RPMI7951 (cell line): ENCODE measurements at regions not wholly inside any gene's neighbourhood (a gene's known extent, or its start where the extent isn't known, plus 50 kb on each side); places are given as distances from the start of the nearest gene placed in this dataset.
"Not testable (repeated sequence)": the region's sequence is repeated elsewhere in the genome, so short reads cannot be mapped to it uniquely, and the experiment has no call there.

Source experiments
- DNase-seq: peaks from one replicate; pipeline ENCODE4 v3.0.0-alpha.2; 2012; ENCODE audit warnings: low read depth

GRCh38 chr13:103694033-103694432 lies 627.8 kb upstream of the SLC10A2 start:
- no peak for DNase-seq

GRCh38 chr13:103692442-103692841 lies 626.2 kb upstream of the SLC10A2 start:
- no peak for DNase-seq

GRCh38 chr13:103676329-103676728 lies 610.1 kb upstream of the SLC10A2 start:
- no peak for DNase-seq

- no peak for DNase-seq
Measured at GRCh38 chr13:103671547-103671946, 605.3 kb upstream of the SLC10A2 start.

GRCh38 chr13:103663996-103664395 lies 597.8 kb upstream of the SLC10A2 start:
- DNase-seq: no peak

DNA sequence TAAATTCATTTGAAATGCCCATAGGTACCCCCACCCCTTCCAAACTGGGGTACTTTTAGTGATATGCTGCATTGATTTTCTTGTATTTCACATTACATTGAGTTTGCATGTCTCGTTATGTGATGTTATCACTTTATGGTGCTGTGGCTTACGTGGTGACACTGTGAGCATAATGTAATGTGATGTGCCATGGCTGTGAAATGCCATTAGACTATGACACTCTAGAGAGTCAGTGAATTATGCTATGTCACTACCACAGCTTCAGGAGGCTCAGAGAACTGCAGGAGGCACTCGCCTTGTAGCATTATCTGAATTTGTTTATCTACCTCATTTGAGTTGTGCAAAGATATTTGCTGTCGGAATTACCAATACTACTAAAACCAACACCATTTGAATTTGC lies 590.1 kb upstream of the SLC10A2 start:
- DNase-seq: no peak

GRCh38 chr13:103640606-103641005 lies 574.4 kb upstream of the SLC10A2 start:
- no peak for DNase-seq

DNA sequence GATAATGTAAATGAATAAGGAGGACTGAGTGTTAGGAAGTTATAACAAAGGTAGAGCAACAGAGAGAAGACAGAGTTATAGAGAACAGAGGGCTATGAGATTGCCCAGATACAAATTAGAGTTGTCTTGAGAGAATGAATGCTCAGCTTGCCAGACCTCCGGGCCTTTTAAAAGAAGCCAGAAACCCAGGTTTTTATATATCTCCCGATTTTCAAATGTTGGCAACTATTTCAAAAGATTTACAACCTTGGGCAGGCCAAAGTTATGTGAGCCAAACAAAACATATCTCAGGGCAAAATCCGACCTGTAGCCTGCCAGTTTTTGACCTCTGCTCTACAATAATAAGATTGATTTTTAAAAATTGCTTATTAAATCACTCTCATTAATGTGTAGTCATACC lies 573.1 kb upstream of the SLC10A2 start:
- DNase-seq: no peak

GRCh38 chr13:103638706-103639105 lies 572.5 kb upstream of the SLC10A2 start:
- no peak for DNase-seq

DNA sequence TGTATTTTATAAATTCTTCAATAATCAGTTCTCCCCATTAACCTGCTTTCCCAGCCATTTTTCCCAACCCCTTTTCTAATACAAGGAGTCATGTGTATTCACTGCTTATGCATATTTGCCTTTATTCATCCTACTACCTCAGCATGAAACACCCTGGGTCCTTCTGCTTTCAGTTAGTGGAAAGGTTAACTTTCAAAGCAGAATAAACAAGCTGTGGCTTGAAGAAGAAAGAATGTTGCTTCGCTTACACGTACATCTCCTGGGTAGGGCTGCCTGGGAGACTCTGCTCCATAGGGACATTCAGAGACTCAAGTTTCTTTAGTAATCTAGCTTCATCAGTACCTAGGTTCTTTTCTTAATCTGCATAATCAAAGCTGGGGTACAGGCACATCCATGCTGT lies 567.8 kb upstream of the SLC10A2 start:
- DNase-seq: no peak

DNA sequence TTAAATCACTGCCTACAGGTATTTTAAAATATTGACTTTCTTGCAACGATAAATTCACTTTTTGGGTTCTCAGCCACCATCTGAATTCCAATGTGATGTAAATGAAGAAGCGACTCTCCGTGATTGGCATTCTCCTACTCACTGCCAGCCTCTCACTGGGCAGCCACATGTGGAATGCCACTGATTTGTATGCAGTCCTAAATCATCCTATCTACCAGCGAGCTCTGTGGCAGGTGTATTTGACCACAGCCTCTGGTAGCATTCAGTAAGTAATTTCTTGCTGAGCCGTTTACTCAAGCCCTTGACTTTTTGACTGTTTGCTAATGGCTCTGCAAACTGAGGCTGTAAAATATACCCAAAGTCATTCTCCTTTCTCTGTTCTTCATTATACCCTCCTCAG lies 559.0 kb upstream of the SLC10A2 start:
- no peak for DNase-seq

DNA sequence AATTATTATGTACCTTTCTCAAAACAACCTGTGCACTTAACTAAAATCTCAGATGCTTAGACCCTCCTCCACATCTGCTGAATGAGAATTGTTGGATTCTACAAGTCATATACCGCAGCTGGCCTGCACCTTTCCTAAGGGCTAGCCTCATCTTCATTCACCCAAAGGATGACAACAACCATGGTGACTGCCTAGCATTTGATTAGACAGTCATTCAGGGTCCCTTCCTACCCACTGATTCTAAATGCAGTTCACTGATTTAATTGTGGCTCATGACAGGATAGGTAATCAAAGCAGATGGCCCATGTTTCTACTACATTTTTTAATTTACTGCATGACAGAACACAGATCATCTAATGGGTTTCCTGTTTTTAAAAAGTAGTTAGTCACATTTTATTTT lies 551.9 kb upstream of the SLC10A2 start:
- DNase-seq: no peak

GRCh38 chr13:103615771-103616170 lies 549.6 kb upstream of the SLC10A2 start:
- DNase-seq: no peak

DNA sequence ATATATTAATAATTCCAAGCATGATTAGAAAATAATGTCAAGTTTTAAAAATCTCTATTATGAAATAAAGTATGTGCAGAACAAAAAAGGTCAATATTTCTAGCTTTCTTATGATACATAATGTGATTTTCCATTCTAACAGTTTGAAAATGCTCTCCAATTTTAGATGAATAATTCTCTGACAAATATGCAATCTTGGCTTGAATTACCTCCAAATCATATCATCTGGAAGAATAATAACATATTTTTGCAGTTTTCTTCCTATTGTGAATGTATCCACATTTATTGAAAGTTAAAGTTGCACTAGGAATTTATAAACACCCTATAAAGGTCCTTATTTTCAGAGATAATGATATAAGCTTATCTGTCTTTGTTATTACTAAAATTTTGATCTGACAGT lies 548.5 kb upstream of the SLC10A2 start:
- no peak for DNase-seq

GRCh38 chr13:103607995-103608394 lies 541.8 kb upstream of the SLC10A2 start:
- no peak for DNase-seq

- peak; percentile 41 for DNase-seq
Measured at GRCh38 chr13:103605546-103606326, 539.5 kb upstream of the SLC10A2 start.

DNA sequence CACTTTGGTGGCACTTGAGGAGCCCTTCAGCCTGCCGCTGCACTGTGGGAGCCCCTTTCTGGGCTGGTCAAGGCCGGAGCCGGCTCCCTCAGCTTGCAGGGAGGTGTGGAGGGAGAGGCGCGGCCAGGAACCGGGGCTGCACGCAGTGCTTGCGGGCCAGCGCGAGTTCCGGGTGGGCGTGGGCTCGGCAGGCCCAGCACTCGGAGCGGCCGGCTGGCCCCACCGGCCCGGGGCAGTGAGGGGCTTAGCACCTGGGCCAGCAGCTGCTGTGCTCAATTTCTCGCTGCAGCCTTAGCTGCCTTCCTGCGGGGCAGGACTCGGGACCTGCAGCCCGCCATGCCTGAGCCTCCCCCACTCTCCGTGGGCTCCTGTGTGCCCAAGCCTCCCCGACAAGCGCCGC lies 533.7 kb upstream of the SLC10A2 start:
- not testable (repeated sequence) for DNase-seq

DNA sequence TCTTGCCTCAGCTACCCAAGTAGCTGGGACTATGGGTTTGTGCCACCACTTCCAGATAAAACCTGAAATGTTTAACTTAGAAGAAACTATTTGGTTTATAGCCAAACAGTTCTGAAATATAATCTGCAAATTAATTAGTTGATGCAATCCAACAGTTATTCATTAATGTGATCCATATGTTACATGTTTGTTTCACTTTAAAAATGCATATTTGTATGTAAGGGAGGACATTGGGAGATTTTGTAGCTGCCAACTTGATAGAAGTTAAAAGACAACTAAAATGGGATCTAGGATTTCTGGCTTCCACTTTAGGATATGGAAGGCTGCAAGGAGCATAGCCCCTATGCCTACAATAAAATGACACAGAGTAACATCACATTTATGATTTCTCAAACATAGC lies 532.5 kb upstream of the SLC10A2 start:
- DNase-seq: no peak

DNA sequence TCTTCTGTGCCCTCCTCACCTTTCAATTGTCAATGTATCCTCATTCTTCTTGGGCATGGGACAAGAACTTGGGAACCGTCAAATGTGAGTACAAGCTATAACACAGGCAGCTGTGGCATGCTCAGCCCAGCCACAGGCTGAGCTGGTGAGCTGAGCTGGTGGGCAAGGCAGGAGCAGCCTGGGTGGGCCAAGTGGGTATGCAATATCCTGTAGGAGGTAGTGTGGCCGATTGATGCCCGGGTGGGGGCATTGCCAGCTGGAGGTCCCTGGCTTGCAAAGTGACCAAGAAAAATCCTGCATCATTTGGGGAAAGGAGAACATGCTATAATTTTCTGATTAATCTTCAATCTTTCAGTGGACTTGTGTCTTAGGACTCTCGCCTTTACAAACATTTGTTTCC lies 507.2 kb upstream of the SLC10A2 start:
- no peak for DNase-seq

DNA sequence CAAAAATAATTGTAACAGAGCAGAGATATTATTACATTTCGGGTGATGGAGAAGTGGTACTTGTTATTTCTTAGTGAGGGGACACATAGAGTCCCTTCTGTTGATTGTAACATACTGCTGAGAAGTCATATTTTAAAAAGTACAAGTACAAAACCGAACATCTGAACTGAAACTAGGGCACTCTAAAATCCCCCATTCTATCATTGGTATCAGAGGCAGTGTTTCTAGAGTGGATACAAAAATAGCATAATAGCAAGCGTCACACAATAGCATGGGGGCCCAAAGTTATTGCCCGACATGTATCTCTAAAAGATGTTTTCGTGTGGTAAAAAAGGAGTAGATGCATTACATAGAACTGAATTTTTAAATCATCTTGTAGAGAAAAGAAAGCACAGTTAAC lies 502.1 kb upstream of the SLC10A2 start:
- DNase-seq: no peak

DNA sequence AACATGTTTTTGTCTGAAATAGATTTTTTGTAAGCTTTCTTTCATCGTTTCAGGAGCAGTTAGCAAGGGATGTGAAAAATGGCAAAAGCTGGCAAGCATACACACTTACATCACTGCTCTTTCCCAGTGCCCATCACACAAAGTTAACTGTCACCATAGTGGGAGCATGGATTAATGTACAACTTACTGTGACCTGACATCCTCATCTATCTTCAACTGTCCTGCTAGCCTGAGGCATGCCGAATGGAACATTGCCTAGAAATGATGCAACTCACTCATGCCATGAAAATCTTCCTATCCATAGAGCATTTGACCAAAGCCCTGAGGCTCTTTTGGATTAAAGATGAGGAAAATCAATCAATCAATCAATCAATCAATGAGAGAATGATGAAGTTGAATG lies 491.7 kb upstream of the SLC10A2 start:
- DNase-seq: peak; percentile 21

GRCh38 chr13:103556681-103557080 lies 490.5 kb upstream of the SLC10A2 start:
- no peak for DNase-seq

DNA sequence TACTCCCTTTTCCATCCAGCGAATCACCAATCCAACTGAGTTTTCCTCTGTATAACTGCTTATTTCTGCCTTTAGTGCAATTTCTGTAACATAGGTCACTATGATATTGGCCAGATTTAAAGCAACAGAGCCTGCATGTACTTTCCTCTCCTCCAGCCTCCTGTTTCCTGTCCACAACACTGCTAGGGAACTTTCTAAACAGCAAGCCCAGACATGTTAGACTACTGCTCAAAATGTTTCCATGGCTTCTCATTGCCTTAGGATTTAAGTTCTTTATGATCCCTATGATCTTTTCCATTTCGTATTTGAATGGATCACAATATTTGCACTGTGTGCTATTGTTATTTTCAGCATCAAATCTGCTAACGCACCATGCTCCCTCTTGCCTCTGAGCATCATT lies 481.7 kb upstream of the SLC10A2 start:
- DNase-seq: no peak

GRCh38 chr13:103546271-103546670 lies 480.1 kb upstream of the SLC10A2 start:
- no peak for DNase-seq
